Activated CD4-positive, alpha-beta T cell treated with anti-CD3 and anti-CD28 coated beads for 4 hours (primary cell): ENCODE measurements at regions not wholly inside any gene's neighbourhood (a gene's known extent, or its start where the extent isn't known, plus 50 kb on each side); places are given as distances from the start of the nearest gene placed in this dataset.

Experiments used
- DNase-seq, 2 donors: peaks; one replicate each; pipeline ENCODE4 v3.0.0-alpha.2; 2020

DNA sequence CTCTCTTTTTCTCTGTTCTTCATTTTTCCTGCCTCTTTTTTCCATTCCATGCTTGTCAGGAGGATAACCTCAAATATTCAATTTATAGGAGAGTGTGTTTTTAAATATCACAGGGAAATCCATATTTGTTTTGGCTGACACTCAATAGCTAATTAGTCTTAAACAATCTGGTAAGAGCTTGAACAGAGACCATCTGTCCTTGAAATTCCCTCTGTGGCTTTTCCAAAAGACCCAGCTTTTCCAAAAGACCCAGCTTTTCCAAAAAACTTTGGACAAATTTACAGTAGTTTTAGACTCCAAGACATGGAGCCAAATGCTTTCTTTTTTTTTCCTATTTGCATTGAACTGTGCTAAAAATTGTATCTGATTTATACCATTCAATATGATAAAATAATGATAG is 127.4 kb upstream of the FAM83B start:
- DNase-seq, result no peak

DNA sequence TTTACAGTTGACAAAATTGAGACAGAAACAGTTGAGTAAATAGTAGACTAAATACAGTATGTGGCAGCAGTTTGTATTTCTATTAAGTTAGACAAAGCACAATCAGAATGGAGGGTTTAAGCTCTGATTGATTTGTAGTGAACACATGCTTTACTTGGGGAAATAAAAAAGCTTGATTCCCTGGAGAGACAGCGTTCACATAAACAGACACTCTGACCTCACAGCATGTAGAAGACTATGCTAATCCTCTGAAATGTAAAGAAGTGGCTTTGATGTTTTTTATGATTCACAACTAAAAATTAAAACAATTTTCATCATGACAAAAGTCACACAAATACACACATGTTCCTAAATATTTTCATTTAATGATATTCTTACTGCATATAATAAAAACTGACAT is 126.9 kb upstream of the FAM83B start:
- DNase-seq, result no peak

DNA sequence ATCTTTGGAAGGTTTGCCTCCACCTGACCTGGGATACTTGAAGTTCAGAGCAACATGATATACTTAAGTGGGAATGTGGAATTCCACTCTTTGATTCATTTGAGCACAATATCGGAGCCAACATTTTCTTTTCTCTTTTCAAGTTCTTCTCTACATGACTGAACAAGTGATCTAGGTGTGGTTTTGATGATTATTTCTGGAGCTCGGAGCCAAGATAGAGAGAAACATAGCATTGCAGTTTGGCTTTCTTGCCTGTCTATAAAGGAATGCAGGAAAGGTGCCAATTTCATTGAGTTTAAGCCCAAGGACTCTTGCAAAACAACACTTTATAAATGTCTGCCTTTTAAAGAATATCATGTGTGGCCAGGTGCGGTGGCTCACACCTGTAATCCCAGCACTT is 124.2 kb upstream of the FAM83B start:
- DNase-seq, result no peak

DNA sequence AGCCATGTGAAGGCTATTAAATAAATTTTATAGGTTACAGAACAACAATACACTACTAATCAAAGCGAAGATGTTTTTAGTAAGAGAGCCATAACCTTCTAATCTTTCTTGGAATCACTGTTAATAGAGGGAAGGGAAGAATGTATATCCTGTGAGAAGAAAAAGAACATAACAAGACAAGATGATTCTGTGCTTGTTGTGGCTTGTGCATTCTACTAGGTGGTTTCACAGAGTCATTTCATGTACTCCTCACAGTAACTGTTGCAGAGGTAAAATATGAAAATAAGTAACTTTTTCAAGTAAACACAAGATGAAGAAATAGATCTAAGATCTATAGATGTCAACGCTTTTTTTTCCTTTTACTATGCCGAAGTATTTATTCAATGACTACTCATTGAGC is 116.9 kb upstream of the FAM83B start:
- no peak for DNase-seq

DNA sequence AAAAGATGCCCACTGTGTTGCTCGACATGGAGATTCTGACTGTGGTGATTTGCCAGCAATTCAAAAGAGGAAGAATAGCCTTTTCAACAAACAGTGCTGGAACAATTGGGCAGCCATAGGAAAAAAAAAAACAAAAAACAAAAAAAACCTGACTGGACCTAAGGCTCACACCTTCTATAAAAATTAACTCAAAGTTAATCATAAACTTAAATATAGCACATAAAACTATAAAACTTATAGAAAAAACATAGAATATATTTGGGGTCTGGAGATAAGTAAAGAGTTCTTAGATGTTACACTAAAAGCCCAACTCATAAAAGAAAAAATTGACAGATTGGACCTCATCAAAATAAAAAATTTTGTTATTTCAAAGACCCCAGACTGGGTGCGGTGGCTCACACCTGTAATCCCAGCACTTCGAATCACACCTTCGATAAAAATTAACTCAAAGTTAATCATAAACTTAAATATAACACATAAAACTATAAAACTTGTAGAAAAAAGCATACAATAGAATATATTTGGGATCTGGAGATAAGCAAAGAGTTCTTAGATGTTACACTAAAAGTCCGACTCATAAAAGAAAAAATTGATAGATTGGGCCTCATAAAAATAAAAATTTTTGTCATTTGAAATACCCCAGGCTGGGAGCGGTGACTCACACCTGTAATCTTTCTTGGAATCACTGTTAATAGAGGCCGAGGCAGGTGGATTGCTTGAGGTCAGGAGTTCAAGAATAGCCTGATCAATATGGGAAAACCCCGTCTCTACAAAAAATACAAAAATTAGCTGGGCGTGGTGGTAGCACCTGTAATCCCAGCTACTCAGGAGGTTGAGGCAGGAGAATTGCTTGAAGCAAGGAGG is 115.6 kb upstream of the FAM83B start:
- no peak for DNase-seq

DNA sequence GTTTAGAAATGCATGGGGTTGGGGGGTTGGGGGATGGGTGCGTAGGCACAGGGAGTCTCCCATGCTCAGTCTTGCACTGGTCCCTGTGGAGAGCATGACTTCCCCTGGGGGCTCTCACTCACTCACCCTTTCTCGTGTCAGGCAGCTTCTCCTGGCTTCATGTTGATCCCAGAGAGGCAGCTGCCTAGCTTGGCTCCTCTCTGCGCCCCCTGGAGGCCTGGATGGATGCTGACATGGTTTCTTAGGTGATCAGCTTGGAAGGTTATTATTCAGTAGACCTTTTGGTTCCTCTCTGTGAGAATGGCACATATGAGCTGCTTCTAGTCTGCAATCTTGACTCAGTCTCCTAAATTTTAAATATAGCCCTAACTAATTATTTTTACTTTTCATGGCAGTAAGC is 109.3 kb upstream of the FAM83B start:
- DNase-seq, result no peak

DNA sequence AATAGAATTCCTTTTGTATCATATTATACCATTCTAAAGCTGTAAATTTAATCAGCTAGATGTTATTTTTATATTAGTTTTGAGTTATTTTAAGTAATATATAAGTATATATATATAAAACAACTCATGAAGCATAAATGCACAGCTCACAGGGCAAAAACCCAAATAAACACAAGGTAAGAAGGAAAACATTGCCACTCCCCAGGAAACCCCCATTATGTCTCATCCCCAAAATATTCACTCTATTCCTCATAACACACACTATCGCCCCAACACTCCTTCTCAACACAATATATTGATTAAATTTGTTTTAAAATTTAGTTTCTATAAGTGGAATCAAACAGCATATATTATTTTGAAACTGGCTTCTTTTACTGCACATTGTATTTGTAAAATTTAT is 98.6 kb upstream of the FAM83B start:
- no peak for DNase-seq

DNA sequence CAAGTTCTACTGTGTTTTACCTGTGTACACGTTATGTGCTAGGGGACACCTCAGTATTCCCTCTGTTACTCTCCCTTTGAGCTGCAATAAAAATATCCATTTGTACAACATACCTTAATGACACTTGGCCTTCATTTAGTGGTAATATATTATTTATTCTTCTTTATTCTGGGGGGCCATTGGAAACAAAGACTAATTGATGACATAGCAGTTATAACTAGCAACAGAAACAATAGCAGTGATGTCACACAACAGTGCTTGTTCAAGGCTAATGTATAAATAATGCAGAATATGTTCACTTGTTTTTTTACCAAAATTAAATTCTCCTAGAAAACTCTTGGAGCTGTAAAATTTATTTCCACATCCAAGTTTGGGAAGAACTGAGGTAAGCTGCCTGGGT is 92.2 kb upstream of the FAM83B start:
- no peak for DNase-seq

DNA sequence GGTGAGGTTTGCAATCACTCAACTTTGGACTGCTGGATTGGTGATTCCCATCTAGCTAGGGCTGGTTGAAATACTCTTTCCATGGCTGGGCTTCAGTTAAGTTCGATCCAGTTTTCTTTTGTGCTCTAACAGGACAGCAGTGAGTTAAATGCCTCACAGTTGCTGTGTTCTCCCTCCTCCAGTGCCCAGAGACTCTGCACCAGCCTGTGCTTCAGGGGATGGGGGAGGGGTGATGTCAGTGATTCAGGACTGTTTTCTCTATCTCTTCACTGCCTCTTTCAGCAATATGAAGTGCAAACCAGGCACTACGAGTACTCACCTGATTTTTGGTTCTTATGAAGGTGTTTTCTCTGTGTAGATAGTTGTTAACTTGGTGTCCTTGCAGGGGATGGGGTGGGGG is 88.2 kb upstream of the FAM83B start:
- DNase-seq, result no peak

DNA sequence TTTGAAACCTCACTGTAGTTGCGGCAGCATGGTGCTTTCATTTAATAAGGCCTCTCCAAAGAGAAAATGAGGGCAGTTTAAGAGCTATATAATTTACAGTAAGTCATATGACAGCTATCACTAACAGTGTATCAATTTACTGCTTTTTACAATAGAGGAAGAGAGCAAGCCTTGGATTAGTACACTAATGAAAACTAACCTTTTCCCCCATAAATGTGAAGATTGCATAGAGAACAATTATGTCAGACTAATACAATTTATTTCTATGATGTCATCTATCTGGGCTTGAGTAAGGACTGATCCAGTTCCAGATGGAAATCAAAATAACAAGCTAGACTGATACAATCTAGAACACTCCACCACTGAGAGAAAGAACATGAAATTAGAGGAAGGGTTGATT is 78.1 kb upstream of the FAM83B start:
- DNase-seq, result no peak

DNA sequence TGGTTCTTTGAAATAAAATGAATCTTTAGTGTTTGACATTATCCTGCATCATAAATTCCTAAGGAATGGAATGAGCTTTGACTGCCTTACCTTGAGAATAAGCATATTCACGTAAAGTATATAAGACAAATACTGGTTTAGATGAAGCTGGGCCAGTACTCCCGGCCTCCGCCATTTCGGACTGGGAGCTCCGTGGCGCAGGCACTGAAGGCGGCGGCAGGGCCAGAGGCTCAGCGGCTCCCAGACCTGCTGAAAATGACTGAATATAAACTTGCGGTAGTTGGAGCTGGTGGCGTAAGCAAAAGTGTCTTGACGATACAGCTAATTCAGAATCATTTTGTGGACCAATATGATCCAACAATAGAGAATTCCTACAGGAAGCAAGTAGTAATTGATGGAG is 76.2 kb upstream of the FAM83B start:
- no peak for DNase-seq

DNA sequence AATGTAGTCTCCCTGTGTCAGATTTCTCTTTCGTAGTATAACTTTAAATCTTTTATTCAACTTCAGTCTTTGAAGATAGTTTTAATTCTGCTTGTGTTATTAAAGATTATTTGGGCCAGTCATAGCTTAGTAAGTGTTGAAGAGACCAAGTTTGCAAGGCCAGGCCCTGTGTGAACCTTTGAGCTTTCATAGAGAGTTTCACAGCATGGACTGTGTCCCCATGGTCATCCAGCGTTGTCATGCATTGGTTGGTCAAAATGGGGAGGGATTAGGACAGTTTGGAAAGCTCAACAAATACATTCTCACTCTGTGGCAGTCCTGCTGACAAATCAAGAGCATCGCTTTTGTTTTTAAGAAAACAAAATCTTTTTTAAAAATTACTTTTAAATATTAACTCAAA is 74.6 kb upstream of the FAM83B start:
- no peak for DNase-seq

DNA sequence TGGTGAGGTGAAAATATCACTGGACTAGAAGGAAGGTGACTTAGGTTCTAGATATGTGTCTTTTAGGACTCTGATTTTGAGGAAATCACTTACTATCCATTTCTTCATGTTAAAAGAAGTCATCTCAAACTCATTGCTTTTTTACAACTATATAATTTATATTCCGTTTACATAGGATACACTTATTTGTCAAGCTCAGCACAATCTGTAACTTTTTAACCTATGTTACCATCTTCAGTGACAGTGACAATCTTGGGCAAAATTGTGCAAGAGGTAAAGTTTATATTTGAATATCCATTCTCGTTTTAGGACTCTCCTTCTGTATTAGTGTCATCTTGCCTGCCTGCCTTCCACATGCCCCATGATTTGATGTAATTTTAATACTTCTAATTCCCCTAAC is 74.0 kb upstream of the FAM83B start:
- DNase-seq, result no peak

DNA sequence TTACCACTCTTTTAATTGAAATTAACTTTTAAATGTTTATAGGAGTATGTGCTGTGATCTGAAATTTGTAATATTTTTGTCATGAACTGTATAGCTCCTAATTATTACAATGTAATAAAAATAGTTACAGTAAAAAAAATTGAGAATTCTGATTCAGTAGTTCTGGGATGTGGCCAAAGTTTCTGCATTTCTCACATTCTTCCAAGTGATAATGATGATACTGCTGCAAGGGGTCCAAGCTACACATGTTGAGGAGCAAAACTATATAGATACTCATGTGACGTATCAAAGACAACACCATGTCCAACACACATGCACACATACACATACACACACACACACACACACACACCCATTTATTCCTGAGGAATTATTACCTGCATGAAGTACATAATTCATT is 71.0 kb upstream of the FAM83B start:
- DNase-seq, result no peak

DNA sequence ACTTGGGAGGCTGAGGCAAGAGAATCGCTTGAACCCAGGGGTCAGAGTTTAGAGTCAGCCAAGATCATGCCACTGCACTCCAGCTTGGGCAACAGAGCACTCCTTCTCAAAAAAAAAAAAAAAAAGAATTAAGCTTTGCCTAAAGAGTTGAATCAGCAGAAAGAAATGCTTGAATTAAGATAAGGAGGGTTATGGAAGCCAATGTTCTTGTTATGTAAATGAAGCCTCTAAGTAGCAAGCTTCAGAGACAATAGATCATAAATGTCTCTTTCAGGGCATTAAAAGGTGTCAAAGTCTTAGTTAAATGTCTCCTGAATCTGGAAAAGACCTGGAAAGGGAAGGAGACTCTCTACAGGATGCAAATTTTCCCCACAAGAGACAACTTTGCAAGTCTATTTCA is 69.7 kb upstream of the FAM83B start:
- DNase-seq, result no peak

DNA sequence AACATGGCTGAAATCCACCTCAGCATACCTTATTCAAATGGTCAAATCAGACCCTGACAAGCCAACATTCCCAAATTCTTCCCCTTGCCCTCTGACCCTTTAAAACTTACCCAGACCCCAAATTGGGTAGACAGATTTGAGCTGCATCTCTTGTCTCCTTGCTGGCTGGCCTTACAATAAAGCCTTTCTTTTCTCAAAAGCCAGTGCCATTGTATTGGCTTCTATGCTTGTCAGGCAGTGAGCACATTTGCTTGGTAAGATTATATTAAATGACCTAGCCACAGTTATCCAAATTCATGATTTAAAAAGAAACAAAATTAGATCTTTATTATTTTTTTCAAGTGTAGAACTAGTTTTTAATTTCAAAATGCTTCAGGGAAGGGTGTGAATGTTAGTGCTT is 67.8 kb upstream of the FAM83B start:
- no peak for DNase-seq

DNA sequence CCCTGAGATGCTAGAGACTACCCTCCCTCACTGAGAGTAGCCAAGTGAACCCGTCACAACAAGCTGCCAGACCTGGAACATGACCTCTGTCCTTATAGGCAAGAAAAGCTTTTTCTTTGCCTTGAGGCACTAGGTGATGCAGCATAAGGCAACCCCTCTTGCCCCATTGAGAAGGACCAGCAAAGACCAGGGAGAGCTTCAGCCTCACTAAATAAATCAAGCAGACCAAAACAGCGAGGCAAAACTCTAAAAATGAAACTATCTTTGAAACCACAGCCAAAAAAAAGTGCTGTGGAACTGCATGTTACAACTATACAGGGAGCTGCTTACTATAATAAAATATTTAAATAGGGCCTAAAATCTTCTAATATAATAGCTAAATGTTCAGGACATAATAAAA is 62.6 kb upstream of the FAM83B start:
- no peak for DNase-seq

DNA sequence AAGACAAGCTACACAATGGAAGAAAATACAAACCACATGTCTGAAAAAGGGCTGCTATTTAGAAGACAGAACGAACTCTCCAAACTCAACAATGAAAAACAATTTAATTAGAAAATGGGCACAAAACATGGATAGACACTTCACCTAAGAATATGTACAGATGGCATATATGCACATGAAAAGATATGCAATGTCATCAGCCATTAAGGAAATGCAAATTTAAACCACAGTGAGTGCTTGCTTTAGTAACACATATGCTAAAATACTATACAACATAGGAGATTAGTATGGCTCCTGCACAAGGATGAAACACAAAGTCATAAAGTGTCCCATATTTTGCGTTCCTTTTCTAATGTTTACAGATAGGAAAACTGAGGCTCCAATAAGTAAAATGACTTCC is 60.4 kb upstream of the FAM83B start:
- no peak for DNase-seq

DNA sequence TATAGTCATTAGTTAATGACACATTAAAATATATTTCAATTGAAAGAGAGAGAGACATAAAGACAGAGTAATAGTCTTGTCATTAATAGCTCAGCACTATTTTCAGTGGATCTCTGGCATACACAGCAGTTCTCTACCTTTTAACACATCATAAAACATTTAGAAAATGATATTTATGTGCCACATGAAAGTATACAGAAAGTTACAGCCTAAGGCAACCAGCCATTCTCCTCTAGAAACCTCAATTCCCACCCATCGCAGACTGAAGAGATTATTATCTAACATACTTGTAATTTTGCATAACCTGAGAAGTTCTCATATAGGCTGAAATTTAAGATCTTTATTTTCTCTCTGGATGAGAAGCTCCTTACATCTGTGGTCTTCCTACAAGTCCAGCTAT is 58.7 kb upstream of the FAM83B start:
- DNase-seq, result no peak
